ENCODE measurements at regions not wholly inside any gene's neighbourhood (a gene's known extent, or its start where the extent isn't known, plus 50 kb on each side); places are given as distances from the start of the nearest gene placed in this dataset.
"Not testable (repeated sequence)": the region's sequence is repeated elsewhere in the genome, so short reads cannot be mapped to it uniquely, and the experiment has no call there.

- H3K4me3 Mint-ChIP-seq; POLR2A ChIA-PET; H3K27me3 Mint-ChIP-seq; CTCF ChIA-PET; ATAC-seq (ENCODE audit: low read depth); H3K36me3 Mint-ChIP-seq (ENCODE audit: low read depth); DNase-seq; H3K4me1 Mint-ChIP-seq; H3K9me3 Mint-ChIP-seq; intact Hi-C loops (cut with micrococcal nuclease); H3K27ac Mint-ChIP-seq: not testable (repeated sequence)
Observed at GRCh38 chr4:118502967-118503366, 150.2 kb upstream of the PRSS12 start.

- DNase-seq; H3K9me3 Mint-ChIP-seq; H3K36me3 Mint-ChIP-seq (ENCODE audit: low read depth); H3K27me3 Mint-ChIP-seq; intact Hi-C loops (cut with micrococcal nuclease); CTCF ChIA-PET; H3K4me3 Mint-ChIP-seq; H3K4me1 Mint-ChIP-seq; H3K27ac Mint-ChIP-seq; ATAC-seq (ENCODE audit: low read depth); POLR2A ChIA-PET: not testable (repeated sequence)
Observed at GRCh38 chr4:118504927-118505326, 152.1 kb upstream of the PRSS12 start.

GRCh38 chr4:118505491-118505890 is 152.7 kb upstream of the PRSS12 start:
- POLR2A ChIA-PET; ATAC-seq (ENCODE audit: low read depth); CTCF ChIA-PET; H3K27ac Mint-ChIP-seq; H3K27me3 Mint-ChIP-seq; H3K4me3 Mint-ChIP-seq; H3K36me3 Mint-ChIP-seq (ENCODE audit: low read depth); H3K4me1 Mint-ChIP-seq; H3K9me3 Mint-ChIP-seq; DNase-seq; intact Hi-C loops (cut with micrococcal nuclease): not testable (repeated sequence)

GRCh38 chr4:118512870-118513269 is 160.1 kb upstream of the PRSS12 start:
- H3K27ac Mint-ChIP-seq; H3K4me3 Mint-ChIP-seq; CTCF ChIA-PET; POLR2A ChIA-PET; H3K36me3 Mint-ChIP-seq (ENCODE audit: low read depth); ATAC-seq (ENCODE audit: low read depth); H3K27me3 Mint-ChIP-seq; H3K4me1 Mint-ChIP-seq; DNase-seq; H3K9me3 Mint-ChIP-seq; intact Hi-C loops (cut with micrococcal nuclease): not testable (repeated sequence)

GRCh38 chr4:118514332-118514731 is 161.5 kb upstream of the PRSS12 start:
- H3K27ac Mint-ChIP-seq; H3K36me3 Mint-ChIP-seq (ENCODE audit: low read depth); H3K9me3 Mint-ChIP-seq; H3K4me3 Mint-ChIP-seq; POLR2A ChIA-PET; intact Hi-C loops (cut with micrococcal nuclease); ATAC-seq (ENCODE audit: low read depth); H3K4me1 Mint-ChIP-seq; DNase-seq; H3K27me3 Mint-ChIP-seq; CTCF ChIA-PET: not testable (repeated sequence)

GRCh38 chr4:118516107-118516506 is 163.3 kb upstream of the PRSS12 start:
- CTCF ChIA-PET; H3K27ac Mint-ChIP-seq; H3K4me3 Mint-ChIP-seq; H3K4me1 Mint-ChIP-seq; H3K36me3 Mint-ChIP-seq (ENCODE audit: low read depth); POLR2A ChIA-PET; DNase-seq; intact Hi-C loops (cut with micrococcal nuclease); H3K9me3 Mint-ChIP-seq; H3K27me3 Mint-ChIP-seq; ATAC-seq (ENCODE audit: low read depth): not testable (repeated sequence)

GRCh38 chr4:118530107-118530506 is 155.1 kb upstream of the METTL14 start:
- H3K27ac Mint-ChIP-seq; ATAC-seq (ENCODE audit: low read depth); H3K9me3 Mint-ChIP-seq; H3K27me3 Mint-ChIP-seq; H3K4me1 Mint-ChIP-seq; H3K4me3 Mint-ChIP-seq; POLR2A ChIA-PET; DNase-seq; CTCF ChIA-PET; H3K36me3 Mint-ChIP-seq (ENCODE audit: low read depth); intact Hi-C loops (cut with micrococcal nuclease): not testable (repeated sequence)

GRCh38 chr4:118531947-118532346 is 153.2 kb upstream of the METTL14 start:
- H3K9me3 Mint-ChIP-seq; ATAC-seq (ENCODE audit: low read depth); DNase-seq; H3K27me3 Mint-ChIP-seq; H3K4me1 Mint-ChIP-seq; H3K4me3 Mint-ChIP-seq; H3K27ac Mint-ChIP-seq; H3K36me3 Mint-ChIP-seq (ENCODE audit: low read depth); CTCF ChIA-PET; POLR2A ChIA-PET; intact Hi-C loops (cut with micrococcal nuclease): not testable (repeated sequence)

GRCh38 chr4:118535788-118536187 is 149.4 kb upstream of the METTL14 start:
- H3K36me3 Mint-ChIP-seq (ENCODE audit: low read depth); POLR2A ChIA-PET; intact Hi-C loops (cut with micrococcal nuclease); H3K9me3 Mint-ChIP-seq; CTCF ChIA-PET; ATAC-seq (ENCODE audit: low read depth); H3K4me1 Mint-ChIP-seq; DNase-seq; H3K27ac Mint-ChIP-seq; H3K27me3 Mint-ChIP-seq; H3K4me3 Mint-ChIP-seq: not testable (repeated sequence)

GRCh38 chr4:118539412-118540077 is 145.6 kb upstream of the METTL14 start:
- ATAC-seq (ENCODE audit: low read depth); CTCF ChIA-PET; H3K4me3 Mint-ChIP-seq; H3K36me3 Mint-ChIP-seq (ENCODE audit: low read depth); H3K27ac Mint-ChIP-seq; H3K4me1 Mint-ChIP-seq; H3K9me3 Mint-ChIP-seq; DNase-seq; H3K27me3 Mint-ChIP-seq; POLR2A ChIA-PET: not testable (repeated sequence)
- intact Hi-C loops (cut with micrococcal nuclease): loop anchor here (5.0 kb wide), 1 partner anchor 143 kb away; no protein-coding TSS in a partner anchor

GRCh38 chr4:118556576-118556975 is 128.6 kb upstream of the METTL14 start:
- H3K9me3 Mint-ChIP-seq, POLR2A ChIA-PET: not testable (repeated sequence)

More at GRCh38 chr4:118556576-118556975, 128.6 kb upstream of the METTL14 start:
- ATAC-seq (ENCODE audit: low read depth); DNase-seq; H3K4me3 Mint-ChIP-seq; CTCF ChIA-PET; H3K4me1 Mint-ChIP-seq; H3K27ac Mint-ChIP-seq; H3K27me3 Mint-ChIP-seq; H3K36me3 Mint-ChIP-seq (ENCODE audit: low read depth); intact Hi-C loops (cut with micrococcal nuclease): not testable (repeated sequence)

Data from activated B cell treated with CpG ODN at 0.5 μM for 24 hours (primary cell).